GM18858 (cell line): ENCODE measurements at regions not wholly inside any gene's neighbourhood (a gene's known extent, or its start where the extent isn't known, plus 50 kb on each side); places are given as distances from the start of the nearest gene placed in this dataset.
"Not testable (repeated sequence)": the region's sequence is repeated elsewhere in the genome, so short reads cannot be mapped to it uniquely, and the experiment has no call there.

ENCODE experiments used
- ATAC-seq: cut with Tn5 transposase; IDR thresholded peaks from one replicate; pipeline ENCODE4 v1.9.1; 2021; ENCODE audit not compliant: unreplicated experiment

- no peak for ATAC-seq
Observed at GRCh38 chr6:163866192-163866591, 451.7 kb downstream of the QKI start.

DNA sequence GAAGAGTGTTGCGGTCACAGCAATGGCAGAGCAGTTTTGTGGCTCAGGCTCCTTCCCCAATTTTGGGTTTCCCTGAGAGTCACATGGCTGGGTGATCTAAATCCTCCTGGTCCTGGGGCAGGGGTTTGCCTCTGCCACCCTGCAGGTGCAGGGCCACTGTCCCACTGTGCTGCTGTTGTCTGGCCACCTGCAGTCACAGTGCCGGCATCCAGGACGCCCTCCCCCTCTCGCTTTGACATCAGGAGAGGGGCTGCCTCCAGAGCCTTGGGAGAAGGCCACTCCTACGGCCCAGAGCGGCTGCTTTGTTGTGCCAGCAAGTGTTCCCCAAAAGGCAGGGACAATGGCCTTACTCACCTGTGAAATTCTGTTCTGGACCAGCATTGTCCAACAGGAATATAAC lies 449.0 kb downstream of the QKI start:
- no peak for ATAC-seq

- no peak for ATAC-seq
Observed at GRCh38 chr6:163862701-163863100, 448.2 kb downstream of the QKI start.

DNA sequence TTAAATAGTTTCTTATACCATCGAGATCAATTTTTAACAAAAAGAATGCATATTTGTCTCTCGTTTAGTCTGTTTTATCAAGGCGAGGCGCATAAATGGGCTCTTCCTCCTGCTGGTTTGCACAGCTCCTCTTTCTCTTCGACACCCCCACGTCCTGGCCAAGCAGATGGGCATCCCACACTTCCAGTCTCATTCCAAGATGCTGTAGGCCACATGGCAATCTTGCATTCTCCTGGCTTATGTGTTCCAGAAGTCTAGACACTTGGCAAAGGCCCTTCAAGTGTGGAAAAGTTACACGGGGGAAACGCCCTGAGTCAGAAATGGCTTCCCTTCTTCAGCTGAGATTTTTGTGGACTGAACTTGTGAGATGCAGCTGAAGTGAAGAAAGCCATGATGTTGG lies 447.1 kb downstream of the QKI start:
- no peak for ATAC-seq

DNA sequence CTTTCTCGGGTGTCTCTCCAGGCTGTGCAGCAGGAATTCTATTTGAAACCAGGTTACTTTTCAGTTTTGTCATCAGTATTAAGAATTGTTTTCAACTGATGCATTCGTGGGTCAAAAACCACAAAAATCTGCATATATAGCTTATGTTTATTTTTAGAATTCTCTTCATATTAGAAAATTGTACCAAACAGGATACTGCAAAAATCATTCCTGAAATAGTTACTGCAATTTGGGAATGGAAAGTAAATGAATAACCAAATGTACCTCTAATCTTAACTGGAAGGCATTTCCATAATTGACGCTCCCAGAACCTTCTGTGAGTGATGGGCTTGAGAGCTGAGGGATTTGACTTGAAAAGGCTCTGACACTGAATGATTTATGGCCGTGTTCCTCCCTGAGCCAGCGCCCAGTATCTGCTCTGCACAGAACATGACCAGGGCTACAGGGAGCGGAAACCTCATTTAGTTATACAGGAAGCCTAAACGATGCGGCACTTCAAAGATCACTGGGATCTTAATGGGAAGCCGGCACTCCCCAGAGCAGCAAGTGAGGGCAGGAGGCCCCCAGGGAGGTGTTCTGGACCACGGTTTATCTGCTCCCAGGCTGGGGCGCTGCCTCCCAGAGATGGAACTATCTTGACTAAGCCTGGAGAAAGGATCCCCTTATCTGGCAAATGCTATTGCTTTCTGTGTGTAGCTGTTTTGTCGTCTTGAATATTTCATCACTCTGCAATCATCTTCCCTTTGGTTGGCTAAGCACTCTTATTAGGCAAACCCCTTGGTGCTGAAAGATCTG lies 446.0 kb downstream of the QKI start:
- ATAC-seq: no peak

GRCh38 chr6:163858870-163859269 lies 444.4 kb downstream of the QKI start:
- ATAC-seq: not testable (repeated sequence)

GRCh38 chr6:163857421-163857820 lies 442.9 kb downstream of the QKI start:
- ATAC-seq: no peak

- ATAC-seq: no peak
Observed at GRCh38 chr6:163850874-163851273, 436.4 kb downstream of the QKI start.

- ATAC-seq: no peak
Observed at GRCh38 chr6:163844761-163845160, 430.2 kb downstream of the QKI start.

- ATAC-seq: no peak
Observed at GRCh38 chr6:163844357-163844756, 429.8 kb downstream of the QKI start.

GRCh38 chr6:163843218-163843617 lies 428.7 kb downstream of the QKI start:
- no peak for ATAC-seq

- no peak for ATAC-seq
Observed at GRCh38 chr6:163842467-163842866, 427.9 kb downstream of the QKI start.

DNA sequence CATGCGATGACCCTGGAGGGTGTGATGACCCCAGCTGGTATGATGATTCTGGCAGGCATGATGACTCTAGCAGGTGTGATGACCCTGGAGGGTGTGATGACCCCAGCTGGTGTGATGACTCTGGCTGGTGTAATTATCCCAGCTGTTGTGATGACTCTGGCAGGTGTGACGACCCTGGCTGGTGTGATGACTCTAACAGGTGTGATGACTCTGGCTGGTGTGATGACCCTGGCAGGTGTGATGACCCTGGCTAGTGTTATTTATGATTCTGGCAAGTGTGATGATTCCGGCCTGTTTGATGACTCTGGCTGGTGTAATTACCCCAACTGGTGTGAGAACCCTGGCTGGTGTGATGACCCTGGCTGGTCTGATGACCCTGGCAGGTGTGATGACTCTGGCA lies 427.2 kb downstream of the QKI start:
- ATAC-seq: no peak

DNA sequence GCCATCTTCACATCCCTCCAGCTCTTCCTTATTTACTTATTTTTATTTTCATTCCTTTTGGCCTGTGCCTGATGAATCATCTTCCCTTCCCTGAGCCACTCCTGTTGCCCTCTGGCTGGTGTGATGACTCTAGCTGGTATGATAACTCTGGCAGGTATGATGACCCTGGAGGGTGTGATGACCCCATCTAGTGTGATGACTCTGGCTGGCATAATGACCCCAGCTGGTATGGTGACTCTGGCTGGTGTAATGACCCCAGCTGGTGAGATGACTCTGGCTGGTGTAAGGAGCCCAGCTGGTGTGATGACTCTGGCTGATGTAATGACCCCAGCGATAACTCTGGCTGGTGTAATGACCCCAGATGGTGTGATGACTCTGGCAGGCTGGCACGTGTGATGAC lies 426.8 kb downstream of the QKI start:
- no peak for ATAC-seq

GRCh38 chr6:163840880-163841279 lies 426.4 kb downstream of the QKI start:
- no peak for ATAC-seq

DNA sequence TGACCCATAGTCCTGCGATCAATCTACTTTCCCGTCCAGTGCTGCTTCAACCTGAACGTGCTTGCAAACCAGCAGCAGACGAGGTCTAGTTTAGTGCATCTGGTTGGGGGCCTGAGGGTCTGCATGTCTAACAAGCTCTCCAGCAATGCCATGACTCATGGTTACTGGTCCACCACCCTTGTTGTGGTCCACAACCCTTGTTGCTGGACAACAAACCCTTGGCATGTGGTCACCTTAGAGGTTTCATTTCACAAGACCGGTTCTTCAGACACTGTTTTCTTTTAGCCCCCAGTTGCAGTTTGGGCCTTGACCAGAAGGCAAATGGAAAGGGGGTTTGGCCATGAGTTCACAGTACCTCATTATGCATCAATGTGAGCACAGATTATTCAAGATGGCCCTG lies 424.8 kb downstream of the QKI start:
- ATAC-seq: no peak

DNA sequence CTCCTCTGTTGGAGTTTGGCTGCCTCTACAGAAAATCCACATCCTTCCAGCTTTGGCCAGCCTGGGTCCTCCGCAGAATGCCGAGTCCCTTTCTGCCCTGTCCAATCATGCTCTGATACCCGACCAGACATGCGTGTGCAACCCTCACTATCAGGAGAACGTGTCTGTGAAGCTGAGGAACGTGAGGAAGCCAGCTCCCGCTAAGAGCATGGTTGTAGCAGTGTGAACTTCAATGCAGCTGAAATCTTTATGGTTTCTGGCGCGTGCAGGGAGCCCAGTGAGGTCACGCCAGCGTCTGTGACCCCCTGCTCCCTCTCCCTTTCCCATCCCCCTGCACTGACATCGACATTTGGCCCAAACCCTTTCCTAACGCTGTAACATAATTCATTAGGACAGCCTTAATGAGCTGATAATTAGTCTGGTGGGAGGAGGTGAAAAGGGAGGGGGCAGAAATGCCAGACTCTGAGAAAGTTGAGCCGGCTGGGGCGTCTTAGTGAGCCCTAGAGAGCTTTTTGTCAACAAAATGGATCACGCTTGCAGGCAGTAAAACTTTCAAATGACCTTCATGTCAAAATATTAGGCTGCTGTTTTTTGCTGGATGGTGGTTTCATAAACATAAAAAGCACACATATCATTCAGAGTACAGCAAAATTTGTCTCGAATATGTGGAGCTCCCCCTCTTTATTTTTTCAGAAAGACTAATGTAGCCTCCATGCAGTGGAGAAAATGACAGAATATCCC lies 423.3 kb downstream of the QKI start:
- no peak for ATAC-seq

DNA sequence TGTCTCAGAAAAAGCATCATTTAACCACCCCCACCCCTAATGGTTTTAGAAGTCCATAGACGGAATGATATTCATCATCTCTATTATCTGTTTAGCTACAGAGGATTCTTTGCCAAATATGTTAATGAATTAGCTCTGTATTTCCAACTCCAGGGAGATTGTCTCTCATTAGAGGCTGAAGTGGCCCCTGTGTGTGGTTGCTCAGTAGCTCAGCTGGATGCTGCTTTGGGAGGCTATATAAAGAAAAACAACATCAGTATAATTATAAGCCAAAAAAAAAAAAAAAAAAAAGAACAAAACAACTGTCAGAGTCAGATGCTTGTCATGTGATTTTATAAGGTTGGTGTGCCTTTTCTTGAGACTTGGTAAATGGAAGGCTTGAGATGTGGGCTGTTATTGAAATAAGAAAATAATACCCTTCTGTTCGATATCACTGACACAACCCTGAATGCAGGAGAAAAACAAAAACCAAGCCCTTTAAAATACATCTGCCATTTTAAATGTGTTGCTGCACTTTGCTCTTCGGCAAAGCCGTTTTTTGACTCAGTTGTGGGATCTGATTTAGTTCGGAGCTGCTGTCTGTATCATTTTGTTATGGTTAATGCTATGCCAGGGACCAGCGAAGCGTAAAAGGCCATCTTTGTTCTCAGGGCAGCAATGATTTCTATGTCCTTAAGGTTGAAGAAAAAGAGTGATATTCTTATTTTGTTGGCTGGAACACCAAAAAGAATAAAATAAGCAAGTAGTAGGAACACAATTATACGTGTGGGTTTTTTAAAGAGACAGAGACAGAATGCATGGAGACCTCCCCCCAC lies 422.6 kb downstream of the QKI start:
- no peak for ATAC-seq

DNA sequence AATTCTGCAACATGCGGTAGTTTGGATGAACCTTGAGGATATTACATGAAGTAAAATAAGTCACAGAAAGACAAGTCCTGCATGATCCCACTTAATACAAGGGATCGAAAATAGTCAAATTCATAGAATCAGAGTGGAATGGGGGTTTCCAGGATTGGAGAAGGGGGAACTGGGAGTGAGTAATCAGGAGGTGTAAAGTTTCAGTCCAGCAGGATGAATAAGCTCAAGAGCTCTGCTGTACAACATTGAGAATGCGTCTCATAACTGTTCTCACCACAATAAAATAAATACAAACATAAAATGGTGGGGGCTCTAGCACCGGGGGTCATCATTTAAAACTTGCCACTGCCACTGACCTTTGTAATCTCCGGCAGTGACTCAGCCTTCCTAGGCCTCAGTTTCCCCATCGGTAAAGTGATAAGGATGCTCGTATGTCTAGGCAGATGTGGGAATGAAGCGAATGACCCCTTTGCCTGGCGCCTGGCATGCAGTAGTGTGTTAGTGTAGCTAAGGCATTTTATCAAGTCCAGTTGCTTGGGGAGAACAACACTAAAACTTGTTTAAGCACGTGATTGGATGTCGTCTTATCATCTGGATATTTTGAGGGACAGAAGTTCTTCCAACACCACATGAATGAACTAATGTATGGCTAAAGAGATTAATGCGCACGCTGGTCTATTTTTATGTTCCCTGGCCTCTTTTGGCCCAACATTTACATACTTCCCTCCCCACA lies 421.1 kb downstream of the QKI start:
- ATAC-seq: no peak

GRCh38 chr6:163834226-163834970 lies 419.9 kb downstream of the QKI start:
- no peak for ATAC-seq
